Cardiac muscle cell (in vitro differentiated cells and primary cell): ENCODE measurements at regions not wholly inside any gene's neighbourhood (a gene's known extent, or its start where the extent isn't known, plus 50 kb on each side); places are given as distances from the start of the nearest gene placed in this dataset.

Experiments
- DNase-seq, 2 donors: peaks; one replicate each; pipeline versions ENCODE4 v3.0.0 to v3.0.0-alpha.2; 2010 to 2017; ENCODE audit warnings: low read depth in 1 of 2, low spot score in 1 of 2
- H3K27ac ChIP-seq: fragments of 200-600 bp; sonication (generic); 2 replicates; pipeline ENCODE4 v1.5.1; 2016
- H3K27me3 ChIP-seq: fragments of 200-600 bp; sonication (generic); 2 replicates; pipeline ENCODE4 v1.6.0; 2016; ENCODE audit warnings: control low read depth
- H3K36me3 ChIP-seq: fragments of 200-600 bp; sonication (generic); 2 replicates; pipeline ENCODE4 v1.5.1; 2016; ENCODE audit warnings: control low read depth
- H3K4me1 ChIP-seq: fragments of 200-600 bp; sonication (generic); 2 replicates; pipeline ENCODE4 v1.8.1; 2017; ENCODE audit warnings: low read depth, mild to moderate bottlenecking, mixed run types
- H3K4me3 ChIP-seq: fragments of 200-600 bp; sonication (generic); 2 replicates; pipeline ENCODE4 v1.5.1; 2016; ENCODE audit warnings: mild to moderate bottlenecking
- H3K9me3 ChIP-seq: fragments of 200-600 bp; sonication (generic); 2 replicates; pipeline ENCODE4 v1.5.1; 2017; ENCODE audit warnings: low read depth, mild to moderate bottlenecking, control low read depth
- TF ChIP-seq, protein P1 (sequence below): IDR thresholded peaks from 2 replicates; pipeline ENCODE4 v1.5.1; 2012; ENCODE audit warnings: low read depth, mild to moderate bottlenecking, low read length

DNA sequence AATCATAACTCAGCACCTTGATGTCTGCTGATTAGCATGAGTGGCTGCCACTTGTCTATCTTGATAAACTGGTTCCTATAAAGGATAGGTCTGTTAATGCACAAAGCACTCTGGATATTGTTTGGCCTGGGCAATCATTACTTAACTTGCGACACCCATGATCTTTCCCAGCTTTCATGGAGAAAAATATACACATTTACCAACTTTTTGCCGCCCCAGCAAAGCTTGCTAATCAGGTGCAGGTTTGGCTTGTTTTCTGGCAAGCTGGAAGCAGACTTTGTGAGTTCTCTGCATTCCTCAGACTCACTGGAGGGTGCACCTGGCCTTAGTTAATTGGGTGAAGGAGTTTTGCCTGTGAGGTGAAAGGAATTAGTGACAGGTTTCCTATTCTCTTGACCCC is 1126.4 kb upstream of the FLRT2 start:
- Histone ChIP-seq H3K27ac (no peak overlapping the region), H3K27me3 (no peaks in the 10 kb centered on the region), H3K9me3 (no peaks in the 10 kb centered on the region), H3K4me1 (peaks cover 9% of the 10 kb centered on the region), H3K4me3 (no peak overlapping the region), H3K36me3 (no peaks in the 10 kb centered on the region)
- peak in 1 of 2 donors; percentile 15 for DNase-seq
- TF ChIP-seq, protein P1, sequence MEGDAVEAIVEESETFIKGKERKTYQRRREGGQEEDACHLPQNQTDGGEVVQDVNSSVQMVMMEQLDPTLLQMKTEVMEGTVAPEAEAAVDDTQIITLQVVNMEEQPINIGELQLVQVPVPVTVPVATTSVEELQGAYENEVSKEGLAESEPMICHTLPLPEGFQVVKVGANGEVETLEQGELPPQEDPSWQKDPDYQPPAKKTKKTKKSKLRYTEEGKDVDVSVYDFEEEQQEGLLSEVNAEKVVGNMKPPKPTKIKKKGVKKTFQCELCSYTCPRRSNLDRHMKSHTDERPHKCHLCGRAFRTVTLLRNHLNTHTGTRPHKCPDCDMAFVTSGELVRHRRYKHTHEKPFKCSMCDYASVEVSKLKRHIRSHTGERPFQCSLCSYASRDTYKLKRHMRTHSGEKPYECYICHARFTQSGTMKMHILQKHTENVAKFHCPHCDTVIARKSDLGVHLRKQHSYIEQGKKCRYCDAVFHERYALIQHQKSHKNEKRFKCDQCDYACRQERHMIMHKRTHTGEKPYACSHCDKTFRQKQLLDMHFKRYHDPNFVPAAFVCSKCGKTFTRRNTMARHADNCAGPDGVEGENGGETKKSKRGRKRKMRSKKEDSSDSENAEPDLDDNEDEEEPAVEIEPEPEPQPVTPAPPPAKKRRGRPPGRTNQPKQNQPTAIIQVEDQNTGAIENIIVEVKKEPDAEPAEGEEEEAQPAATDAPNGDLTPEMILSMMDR = no peak

DNA sequence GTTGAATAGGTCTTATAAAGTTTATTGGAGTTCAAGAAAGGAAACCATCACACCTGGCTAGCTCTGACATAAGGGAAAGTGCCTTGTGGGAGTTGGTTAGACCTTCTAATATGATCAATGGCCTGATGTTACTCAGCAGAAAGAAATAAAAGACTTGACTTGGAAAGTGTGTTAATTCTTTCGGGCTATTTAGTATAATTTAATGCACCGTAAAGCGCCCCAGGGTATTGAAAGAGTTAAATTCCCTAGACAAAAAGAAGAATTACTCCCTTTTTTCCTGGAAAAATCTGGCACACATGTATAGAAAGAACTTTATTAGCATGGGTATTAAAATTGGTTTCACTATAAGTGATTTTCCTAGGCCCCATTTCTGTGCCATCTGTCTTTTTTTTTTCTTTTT is 1125.7 kb upstream of the FLRT2 start:
- DNase-seq = no peak
- TF ChIP-seq, protein P1 = no peak
- Histone ChIP-seq H3K4me1 (peaks cover 9% of the 10 kb centered on the region), H3K9me3 (no peaks in the 10 kb centered on the region), H3K36me3 (no peaks in the 10 kb centered on the region), H3K27ac (no peak overlapping the region), H3K4me3 (no peak overlapping the region), H3K27me3 (no peaks in the 10 kb centered on the region)

DNA sequence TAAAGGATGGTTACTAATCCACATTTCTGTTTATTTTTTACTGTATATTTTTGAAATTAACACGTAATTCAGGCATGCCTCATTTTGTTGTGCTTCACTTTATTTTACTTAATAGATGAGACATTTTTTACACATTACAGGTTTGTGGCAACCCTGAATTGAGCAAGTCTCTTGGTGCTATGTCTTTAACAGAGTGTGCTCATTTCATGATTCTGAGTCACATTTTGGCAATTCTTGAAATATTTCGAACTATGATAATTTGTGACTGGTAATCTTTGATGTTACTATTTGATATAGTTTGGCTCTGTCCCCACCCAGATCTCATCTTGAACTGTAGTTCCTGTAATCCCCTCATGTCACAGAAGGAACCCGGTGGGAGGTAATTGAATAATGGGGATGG is 1120.5 kb upstream of the FLRT2 start:
- H3K36me3 ChIP-seq = no peaks in the 10 kb centered on the region
- H3K4me3 ChIP-seq = no peak overlapping the region
- H3K27me3 ChIP-seq = no peaks in the 10 kb centered on the region
- no peak overlapping the region for H3K27ac ChIP-seq
- no peaks in the 10 kb centered on the region for H3K4me1 ChIP-seq
- TF ChIP-seq, protein P1 = no peak
- H3K9me3 ChIP-seq = no peaks in the 10 kb centered on the region
- DNase-seq = peak in 1 of 2 donors; percentile 46

DNA sequence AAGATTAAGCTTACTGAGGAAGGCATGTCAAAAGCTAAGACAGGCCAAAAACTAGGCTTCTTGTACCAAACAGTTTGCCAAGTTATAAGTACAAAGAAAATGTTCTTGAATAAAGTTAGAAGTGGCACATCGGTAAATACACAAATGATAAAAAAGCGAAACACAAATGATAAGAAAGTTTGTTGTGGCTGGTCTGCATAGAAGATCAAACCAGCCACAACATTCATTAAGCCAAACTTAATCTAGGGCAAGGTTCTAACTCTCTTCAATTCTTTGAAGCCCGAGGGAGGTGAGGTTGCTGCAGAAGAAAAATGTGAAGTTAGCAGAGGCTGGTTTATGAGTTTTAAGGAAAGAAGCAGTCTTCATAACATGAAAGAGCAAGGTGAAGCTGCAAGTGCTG is 1119.6 kb upstream of the FLRT2 start:
- Histone ChIP-seq H3K36me3 (no peaks in the 10 kb centered on the region), H3K4me1 (no peaks in the 10 kb centered on the region)
- no peak for DNase-seq

DNA sequence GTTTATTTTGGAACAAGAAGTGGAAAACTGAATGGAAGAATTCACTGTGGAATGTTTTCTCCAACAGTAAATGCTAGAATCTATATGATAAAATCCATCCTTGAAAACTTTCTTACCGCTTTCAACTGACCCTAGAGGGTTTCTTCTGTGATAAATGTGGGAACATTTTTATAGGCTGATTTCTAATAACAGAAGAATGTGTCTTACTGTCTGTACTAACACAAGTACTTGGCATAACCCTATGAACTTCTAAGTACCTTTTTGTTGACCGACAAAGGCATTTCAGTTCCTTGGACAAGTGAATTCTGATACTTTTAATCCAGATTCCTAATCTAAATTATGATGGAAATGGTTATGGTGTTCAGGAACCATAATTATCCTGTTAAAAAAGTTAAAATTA is 1109.7 kb upstream of the FLRT2 start:
- TF ChIP-seq, protein P1 = no peak
- DNase-seq = peak in 1 of 2 donors; percentile 27
- H3K36me3 ChIP-seq = no peaks in the 10 kb centered on the region
- H3K9me3 ChIP-seq = no peaks in the 10 kb centered on the region
- H3K27ac ChIP-seq = no peak overlapping the region
- no peak overlapping the region for H3K4me3 ChIP-seq
- H3K27me3 ChIP-seq = no peaks in the 10 kb centered on the region
- H3K4me1 ChIP-seq = no peaks in the 10 kb centered on the region

More for the DNA sequence above, 1119.6 kb upstream of the FLRT2 start:
- Histone ChIP-seq H3K27me3 (no peaks in the 10 kb centered on the region), H3K9me3 (no peaks in the 10 kb centered on the region), H3K4me3 (no peak overlapping the region), H3K27ac (no peak overlapping the region)
- TF ChIP-seq, protein P1 = no peak

DNA sequence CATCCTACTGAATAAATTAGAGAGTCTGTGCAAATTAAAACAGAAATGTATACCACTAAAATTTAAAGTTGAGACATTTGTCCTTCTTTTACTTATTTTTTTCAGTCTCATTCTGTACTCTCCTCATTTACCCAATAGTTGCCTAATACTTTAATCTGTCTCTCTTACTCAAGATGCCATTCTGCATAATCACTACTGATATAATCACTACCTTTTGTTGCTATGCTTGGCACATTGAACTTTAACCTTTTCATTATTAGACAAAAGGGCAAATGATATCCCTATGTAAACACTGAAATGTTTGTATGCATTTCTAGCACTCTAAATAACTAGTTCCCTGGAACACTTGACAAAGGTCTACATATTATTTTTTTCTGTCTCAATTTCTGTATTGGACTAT is 1108.3 kb upstream of the FLRT2 start:
- Histone ChIP-seq H3K4me1 (no peaks in the 10 kb centered on the region), H3K36me3 (no peaks in the 10 kb centered on the region), H3K27me3 (no peaks in the 10 kb centered on the region), H3K4me3 (no peak overlapping the region), H3K9me3 (no peaks in the 10 kb centered on the region), H3K27ac (no peak overlapping the region)
- TF ChIP-seq, protein P1 = no peak
- peak in 1 of 2 donors; percentile 8 for DNase-seq
